ENCODE measurements at regions not wholly inside any gene's neighbourhood (a gene's known extent, or its start where the extent isn't known, plus 50 kb on each side); places are given as distances from the start of the nearest gene placed in this dataset.

DNA sequence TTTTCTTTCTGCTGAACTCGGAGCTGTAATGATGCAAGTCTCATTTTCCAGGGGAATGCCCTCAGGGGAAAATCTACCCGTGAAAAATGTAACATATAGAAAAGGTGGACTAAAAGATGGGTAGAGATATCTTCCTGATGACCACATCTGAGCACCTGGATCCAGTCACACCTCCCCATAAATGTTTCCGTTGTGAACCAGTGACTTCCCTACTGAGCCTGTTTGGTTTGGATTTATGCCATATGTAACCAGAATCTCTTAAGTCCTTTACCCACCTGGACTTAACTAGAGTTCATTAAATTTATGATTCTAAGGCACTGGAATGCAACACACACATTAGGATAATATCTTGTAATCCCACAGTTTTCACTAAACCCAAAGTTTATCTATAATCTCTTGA, 171.1 kb downstream of the ZNF330 start:
- TF ChIP-seq, protein P1, sequence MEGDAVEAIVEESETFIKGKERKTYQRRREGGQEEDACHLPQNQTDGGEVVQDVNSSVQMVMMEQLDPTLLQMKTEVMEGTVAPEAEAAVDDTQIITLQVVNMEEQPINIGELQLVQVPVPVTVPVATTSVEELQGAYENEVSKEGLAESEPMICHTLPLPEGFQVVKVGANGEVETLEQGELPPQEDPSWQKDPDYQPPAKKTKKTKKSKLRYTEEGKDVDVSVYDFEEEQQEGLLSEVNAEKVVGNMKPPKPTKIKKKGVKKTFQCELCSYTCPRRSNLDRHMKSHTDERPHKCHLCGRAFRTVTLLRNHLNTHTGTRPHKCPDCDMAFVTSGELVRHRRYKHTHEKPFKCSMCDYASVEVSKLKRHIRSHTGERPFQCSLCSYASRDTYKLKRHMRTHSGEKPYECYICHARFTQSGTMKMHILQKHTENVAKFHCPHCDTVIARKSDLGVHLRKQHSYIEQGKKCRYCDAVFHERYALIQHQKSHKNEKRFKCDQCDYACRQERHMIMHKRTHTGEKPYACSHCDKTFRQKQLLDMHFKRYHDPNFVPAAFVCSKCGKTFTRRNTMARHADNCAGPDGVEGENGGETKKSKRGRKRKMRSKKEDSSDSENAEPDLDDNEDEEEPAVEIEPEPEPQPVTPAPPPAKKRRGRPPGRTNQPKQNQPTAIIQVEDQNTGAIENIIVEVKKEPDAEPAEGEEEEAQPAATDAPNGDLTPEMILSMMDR (IDR thresholded peaks at IDR 0.05; ENCODE audit: unreplicated experiment in 3 of 3), result no peak
- Mint-ChIP-seq H3K9me3 (peaks cover 4% of the 10 kb centered on the region), H3K4me3 (no peak overlapping the region), H3K36me3 (ENCODE audit: low read depth) (no peaks in the 10 kb centered on the region), H3K4me1 (no peaks in the 10 kb centered on the region), H3K27me3 (ENCODE audit: low read depth) (peaks cover 11% of the 10 kb centered on the region), H3K27ac (no peak overlapping the region)

DNA sequence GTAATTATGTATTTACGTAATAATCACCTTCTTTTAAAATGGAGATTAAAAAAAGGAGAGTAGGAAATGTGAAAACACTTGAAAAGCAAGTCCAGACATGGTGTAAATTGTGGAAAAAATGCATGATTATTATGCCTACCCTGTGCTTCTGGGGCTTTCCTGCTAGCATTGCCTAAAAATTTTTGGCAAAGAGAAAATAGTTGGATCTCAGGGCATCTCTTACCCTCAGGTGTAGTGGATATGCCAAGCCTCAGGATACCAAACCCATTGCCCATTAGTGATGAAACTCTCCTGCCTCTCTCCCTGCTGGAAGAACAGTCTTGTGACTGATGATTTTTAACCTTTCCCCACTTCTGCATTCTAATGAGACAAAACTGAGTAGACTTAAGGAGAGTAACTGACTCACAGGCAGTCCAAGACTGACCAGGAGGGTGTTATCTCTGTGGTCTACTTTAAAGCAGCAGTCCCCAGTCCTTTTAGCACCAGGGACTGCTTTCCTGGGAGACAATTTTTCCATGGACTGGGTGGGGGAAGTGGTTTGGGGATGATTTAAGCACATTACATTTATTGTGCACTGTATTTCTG, 174.6 kb downstream of the ZNF330 start:
- peaks cover 19% of the 10 kb centered on the region for H3K27me3 Mint-ChIP-seq (ENCODE audit: low read depth)
- H3K9me3 Mint-ChIP-seq, result peaks cover 8% of the 10 kb centered on the region
- TF ChIP-seq, protein P1 (IDR thresholded peaks at IDR 0.05; ENCODE audit: unreplicated experiment in 3 of 3), result no peak
- no peak overlapping the region for H3K4me3 Mint-ChIP-seq
- no peak overlapping the region for H3K27ac Mint-ChIP-seq
- H3K36me3 Mint-ChIP-seq (ENCODE audit: low read depth), result no peaks in the 10 kb centered on the region
- no peaks in the 10 kb centered on the region for H3K4me1 Mint-ChIP-seq

DNA sequence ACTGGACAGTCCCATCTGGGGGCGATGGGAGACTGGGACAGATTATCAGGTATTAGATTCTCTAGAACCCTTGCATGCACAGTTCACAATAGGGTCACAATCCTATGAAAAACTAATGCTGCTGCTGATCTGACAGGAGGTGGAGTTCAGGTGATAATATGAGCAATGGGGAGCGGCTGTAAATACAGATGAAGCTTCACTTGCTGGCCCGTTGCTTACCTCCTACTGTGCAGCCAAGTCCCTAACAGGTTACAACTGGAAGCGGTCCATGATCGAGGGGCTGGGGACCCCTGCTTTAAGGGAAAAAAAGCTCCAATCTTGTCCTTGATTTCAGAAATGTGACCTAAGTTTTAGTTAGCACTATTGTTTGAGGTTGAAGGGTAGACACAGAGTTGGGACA, 175.2 kb downstream of the ZNF330 start:
- TF ChIP-seq, protein P1 (IDR thresholded peaks at IDR 0.05; ENCODE audit: unreplicated experiment in 3 of 3), result no peak
- Mint-ChIP-seq H3K27me3 (ENCODE audit: low read depth) (peaks cover 19% of the 10 kb centered on the region), H3K27ac (no peak overlapping the region), H3K9me3 (peaks cover 8% of the 10 kb centered on the region), H3K4me1 (no peaks in the 10 kb centered on the region), H3K36me3 (ENCODE audit: low read depth) (no peaks in the 10 kb centered on the region), H3K4me3 (no peak overlapping the region)

DNA sequence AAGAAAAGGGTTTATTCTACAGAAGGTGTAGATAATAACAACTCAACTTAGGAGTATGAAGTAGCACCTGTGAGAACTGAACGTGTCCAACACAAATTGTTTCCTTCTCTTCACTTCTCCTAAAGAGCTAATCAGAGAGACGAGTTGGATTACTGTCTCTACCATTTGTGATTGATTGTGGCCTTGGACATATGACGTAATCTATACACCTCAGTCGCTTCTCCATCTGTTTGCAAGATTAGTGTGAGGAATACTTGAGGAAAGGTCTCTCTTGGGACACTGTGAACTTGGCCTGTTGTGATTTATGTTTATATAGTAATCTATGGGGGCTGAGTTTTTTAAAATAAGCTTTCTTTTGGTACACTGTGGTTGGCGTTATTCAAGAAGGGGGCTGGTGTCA, 182.0 kb downstream of the ZNF330 start:
- Mint-ChIP-seq H3K27ac (no peak overlapping the region), H3K36me3 (ENCODE audit: low read depth) (no peaks in the 10 kb centered on the region), H3K9me3 (peaks cover 1% of the 10 kb centered on the region), H3K4me1 (no peaks in the 10 kb centered on the region), H3K4me3 (no peak overlapping the region), H3K27me3 (ENCODE audit: low read depth) (peaks cover 21% of the 10 kb centered on the region)
- TF ChIP-seq, protein P1 (IDR thresholded peaks at IDR 0.05; ENCODE audit: unreplicated experiment in 3 of 3), result no peak

DNA sequence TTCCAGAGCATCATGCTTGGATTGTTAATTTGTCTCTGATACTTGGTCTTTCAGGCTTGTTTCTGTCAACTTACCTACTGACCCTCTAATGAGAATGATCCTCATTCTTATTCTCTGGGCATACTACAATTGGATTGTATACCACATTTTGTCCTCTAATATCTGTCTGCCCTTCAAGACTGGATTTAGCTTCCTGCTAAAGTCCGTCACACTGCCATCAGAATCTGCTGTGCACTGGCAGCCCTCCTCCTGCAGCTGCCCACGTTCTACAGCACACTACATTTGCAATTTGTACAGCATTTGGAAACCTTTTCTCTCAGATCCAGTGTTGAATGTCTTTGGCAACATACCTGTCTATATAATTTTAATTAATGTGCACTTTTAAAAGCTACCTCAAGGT, 183.1 kb downstream of the ZNF330 start:
- no peaks in the 10 kb centered on the region for H3K9me3 Mint-ChIP-seq
- no peak overlapping the region for H3K4me3 Mint-ChIP-seq
- H3K27me3 Mint-ChIP-seq (ENCODE audit: low read depth), result peaks cover 22% of the 10 kb centered on the region
- H3K36me3 Mint-ChIP-seq (ENCODE audit: low read depth), result no peaks in the 10 kb centered on the region
- TF ChIP-seq, protein P1 (IDR thresholded peaks at IDR 0.05; ENCODE audit: unreplicated experiment in 3 of 3), result no peak
- no peaks in the 10 kb centered on the region for H3K4me1 Mint-ChIP-seq
- H3K27ac Mint-ChIP-seq, result no peak overlapping the region

DNA sequence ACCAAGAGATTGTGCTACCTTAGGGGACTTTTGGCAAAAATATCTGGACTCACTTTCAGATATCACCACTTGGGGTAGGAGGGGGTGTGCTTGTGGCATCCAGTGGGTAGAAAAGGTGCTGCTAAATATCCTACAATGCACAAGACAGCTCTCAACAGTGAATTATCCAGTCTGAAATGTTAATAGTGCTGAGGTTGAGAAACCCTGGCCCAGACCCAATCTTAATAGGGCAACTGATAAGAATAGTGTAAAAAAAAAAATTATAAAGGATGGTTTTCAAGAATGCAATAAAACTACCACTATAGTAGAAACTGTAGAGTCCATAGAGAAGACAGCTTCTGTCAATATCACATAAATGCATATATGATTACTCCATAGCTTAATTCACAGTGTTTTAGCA, 185.5 kb downstream of the ZNF330 start:
- Mint-ChIP-seq H3K36me3 (ENCODE audit: low read depth) (no peaks in the 10 kb centered on the region), H3K9me3 (no peaks in the 10 kb centered on the region), H3K27ac (no peak overlapping the region), H3K27me3 (ENCODE audit: low read depth) (peaks cover 30% of the 10 kb centered on the region), H3K4me1 (no peaks in the 10 kb centered on the region), H3K4me3 (no peak overlapping the region)
- TF ChIP-seq, protein P1 (IDR thresholded peaks at IDR 0.05; ENCODE audit: unreplicated experiment in 3 of 3), result no peak
